ENCODE measurements at regions not wholly inside any gene's neighbourhood (a gene's known extent, or its start where the extent isn't known, plus 50 kb on each side); places are given as distances from the start of the nearest gene placed in this dataset.

GRCh38 chr13:83516781-83517180 lies 365.5 kb downstream of the SLITRK1 start:
- Mint-ChIP-seq H3K4me1 (no peaks in the 10 kb centered on the region), H3K27ac (no peak overlapping the region), H3K27me3 (no peaks in the 10 kb centered on the region), H3K9me3 (ENCODE audit: insufficient read depth) (peaks cover 5% of the 10 kb centered on the region), H3K4me3 (no peak overlapping the region)
- TF ChIP-seq EZH2 (IDR thresholded peaks at IDR 0.05; ENCODE audit: borderline replicate concordance, insufficient read depth, low read depth, low read length, poor library complexity, severe bottlenecking) (no peak), CTCF (IDR thresholded peaks at IDR 0.05) (no peak)
- ChIA-PET POLR2A (no interaction called here), CTCF (no interaction called here)
- intact Hi-C loops (cut with micrococcal nuclease) = no loop called here
- H4K20me1 ChIP-seq (ENCODE audit: control insufficient read depth, insufficient read depth, low read length, poor library complexity, severe bottlenecking) = no peaks in the 10 kb centered on the region
- H3K27ac ChIP-seq (ENCODE audit: low read length in 2 of 2) = no peak overlapping the region
- H3K9me3 ChIP-seq (ENCODE audit: control extremely low read depth in 1 of 3, control insufficient read depth in 2 of 3, insufficient read depth in 1 of 3, low read length in 2 of 3) = peaks cover 0 to 6% (median 0%) of the 10 kb centered on the region in 3 donors
- WGBS (ENCODE audit: insufficient coverage) = 98% methylated on average over 19 of the region's 25 CpGs
- no peak overlapping the region for H3K9ac ChIP-seq (ENCODE audit: low read length)
- no peaks in the 10 kb centered on the region for H3K79me2 ChIP-seq (ENCODE audit: control insufficient read depth, insufficient read depth, low read length)
- no peak overlapping the region for H2AFZ ChIP-seq (ENCODE audit: insufficient read depth, low read depth, low read length, poor library complexity, severe bottlenecking)
- H3K36me3 ChIP-seq (replicated peaks in 1 of 2; ENCODE audit: control extremely low read depth in 1 of 2, control insufficient read depth in 1 of 2, extremely low read depth in 1 of 2, insufficient read depth in 2 of 2, low read length in 1 of 2) = no peaks in the 10 kb centered on the region
- no peaks in the 10 kb centered on the region for H3K4me1 ChIP-seq (ENCODE audit: control insufficient read depth in 2 of 2, insufficient read depth in 2 of 2, low read length in 2 of 2)
- ATAC-seq (ENCODE audit: low read depth) (no peak), DNase-seq (no peak)
- no peak overlapping the region for H3K4me2 ChIP-seq (replicated peaks; ENCODE audit: low read depth, low read length, poor library complexity, severe bottlenecking)
- H3K4me3 ChIP-seq (ENCODE audit: control extremely low read depth in 1 of 5, extremely low read depth in 1 of 5, insufficient read depth in 1 of 5, low read depth in 2 of 5, low read length in 4 of 5) = no peak overlapping the region
- no peaks in the 10 kb centered on the region for H3K27me3 ChIP-seq (replicated peaks in 1 of 4; ENCODE audit: control extremely low read depth in 1 of 4, control insufficient read depth in 3 of 4, insufficient read depth in 4 of 4, low read length in 3 of 4)

GRCh38 chr13:83515268-83516015 lies 366.8 kb downstream of the SLITRK1 start:
- intact Hi-C loops (cut with micrococcal nuclease) = no loop called here
- WGBS (ENCODE audit: insufficient coverage) = no CpG with 5 or more reads among the region's 1 CpG
- Histone ChIP-seq H3K9me3 (ENCODE audit: control extremely low read depth in 1 of 3, control insufficient read depth in 2 of 3, insufficient read depth in 1 of 3, low read length in 2 of 3) (peaks cover 0 to 6% (median 0%) of the 10 kb centered on the region in 3 donors), H2AFZ (ENCODE audit: insufficient read depth, low read depth, low read length, poor library complexity, severe bottlenecking) (no peak overlapping the region), H3K4me1 (ENCODE audit: control insufficient read depth in 2 of 2, insufficient read depth in 2 of 2, low read length in 2 of 2) (no peaks in the 10 kb centered on the region), H3K27me3 (replicated peaks in 1 of 4; ENCODE audit: control extremely low read depth in 1 of 4, control insufficient read depth in 3 of 4, insufficient read depth in 4 of 4, low read length in 3 of 4) (no peaks in the 10 kb centered on the region), H3K79me2 (ENCODE audit: control insufficient read depth, insufficient read depth, low read length) (no peaks in the 10 kb centered on the region), H3K4me2 (replicated peaks; ENCODE audit: low read depth, low read length, poor library complexity, severe bottlenecking) (no peak overlapping the region), H3K9ac (ENCODE audit: low read length) (no peak overlapping the region), H3K4me3 (ENCODE audit: control extremely low read depth in 1 of 5, extremely low read depth in 1 of 5, insufficient read depth in 1 of 5, low read depth in 2 of 5, low read length in 4 of 5) (no peak overlapping the region), H3K36me3 (replicated peaks in 1 of 2; ENCODE audit: control extremely low read depth in 1 of 2, control insufficient read depth in 1 of 2, extremely low read depth in 1 of 2, insufficient read depth in 2 of 2, low read length in 1 of 2) (no peaks in the 10 kb centered on the region), H4K20me1 (ENCODE audit: control insufficient read depth, insufficient read depth, low read length, poor library complexity, severe bottlenecking) (no peaks in the 10 kb centered on the region), H3K27ac (ENCODE audit: low read length in 2 of 2) (no peak overlapping the region)
- Mint-ChIP-seq H3K9me3 (ENCODE audit: insufficient read depth) (peaks cover 5% of the 10 kb centered on the region), H3K27ac (no peak overlapping the region), H3K4me3 (no peak overlapping the region), H3K27me3 (no peaks in the 10 kb centered on the region), H3K4me1 (no peaks in the 10 kb centered on the region)
- ChIA-PET CTCF (no interaction called here), POLR2A (no interaction called here)
- TF ChIP-seq EZH2 (IDR thresholded peaks at IDR 0.05; ENCODE audit: borderline replicate concordance, insufficient read depth, low read depth, low read length, poor library complexity, severe bottlenecking) (no peak), CTCF (IDR thresholded peaks at IDR 0.05) (no peak)
- ATAC-seq (ENCODE audit: low read depth) = no peak
- no peak for DNase-seq
